ENCODE measurements at regions not wholly inside any gene's neighbourhood (a gene's known extent, or its start where the extent isn't known, plus 50 kb on each side); places are given as distances from the start of the nearest gene placed in this dataset.

- in situ Hi-C loops (cut with MboI) (no loop called here), intact Hi-C loops (cut with micrococcal nuclease; ENCODE audit: unreplicated experiment) (loop anchor here (5.0 kb wide), 2 partner anchors 38 to 57 kb away; no protein-coding TSS in a partner anchor)
- FAIRE-seq (no peak), ATAC-seq (no peak), DNase-seq (ENCODE audit: low read depth, low spot score) (no peak)
- no peaks in the 10 kb centered on the region for H4K20me1 ChIP-seq (ENCODE audit: control insufficient read depth, insufficient read depth)
- no peak overlapping the region for H3K27ac ChIP-seq (ENCODE audit: control insufficient read depth, insufficient read depth)
- H3K27me3 ChIP-seq (replicated peaks in 1 of 2; ENCODE audit: control insufficient read depth in 2 of 2, insufficient read depth in 2 of 2, low read length in 1 of 2) = no peaks in the 10 kb centered on the region
- ChIA-PET SMC1A (ENCODE audit: uncharacterized antibody, unreplicated experiment) (interaction anchor here (1.1 kb wide), 1 partner anchor 56 kb away, joined by 3 read pairs; no protein-coding TSS in a partner anchor), CTCF (interaction anchor here (0.9 to 1.2 kb wide), 2 partner anchors 19 to 282 kb away, joined by 3 to 4 read pairs; no protein-coding TSS in a partner anchor), RAD21 (ENCODE audit: unreplicated experiment) (interaction anchor here (1.0 kb wide), 1 partner anchor 56 kb away, joined by 3 read pairs; no protein-coding TSS in a partner anchor), POLR2A (no interaction called here)
- H3K4me3 ChIP-seq = no peak overlapping the region
- WGBS (ENCODE audit: insufficient coverage, insufficient replicate concordance, low lambda C conversion rate, missing lambda C conversion rate) = 93% methylated on average over 8 of the region's 9 CpGs
- H3K4me1 ChIP-seq (ENCODE audit: control insufficient read depth, insufficient read depth, low read length) = peaks cover 41% of the 10 kb centered on the region
- no peak overlapping the region for H3K9ac ChIP-seq (ENCODE audit: control insufficient read depth, insufficient read depth, low read length)
- TF ChIP-seq EZH2 (IDR thresholded peaks at IDR 0.05; ENCODE audit: borderline replicate concordance, control insufficient read depth, low read depth, low read length) (no peak), JUNB (IDR thresholded peaks at IDR 0.05) (no peak)
- H3K79me2 ChIP-seq (ENCODE audit: control insufficient read depth, insufficient read depth, low read length) = peaks cover 40% of the 10 kb centered on the region
- H3K9me3 ChIP-seq (replicated peaks; ENCODE audit: control insufficient read depth, insufficient read depth, low read length) = no peaks in the 10 kb centered on the region
- H3K4me2 ChIP-seq (ENCODE audit: control insufficient read depth, insufficient read depth) = no peak overlapping the region
- no TSS peak for BruUV-seq (replicated peaks)
- H3K36me3 ChIP-seq (ENCODE audit: control insufficient read depth in 2 of 2, insufficient read depth in 2 of 2, low read length in 1 of 2) = peaks cover 15 to 34% of the 10 kb centered on the region in 2 experiments
- H2AFZ ChIP-seq (ENCODE audit: control insufficient read depth, low read depth, low read length) = no peak overlapping the region
Measured at GRCh38 chr12:124489915-124490583, 77.4 kb downstream of the NCOR2 start.

GRCh38 chr12:124489220-124489619 lies 78.2 kb downstream of the NCOR2 start:
- WGBS (ENCODE audit: insufficient coverage, insufficient replicate concordance, low lambda C conversion rate, missing lambda C conversion rate) = 57% methylated on average over 6 of the region's 6 CpGs
- intact Hi-C loops (cut with micrococcal nuclease; ENCODE audit: unreplicated experiment) (no loop called here), in situ Hi-C loops (cut with MboI) (no loop called here)
- FAIRE-seq (no peak), DNase-seq (ENCODE audit: low read depth, low spot score) (no peak), ATAC-seq (no peak)
- no TSS peak for BruUV-seq (replicated peaks)
- ChIA-PET SMC1A (ENCODE audit: uncharacterized antibody, unreplicated experiment) (interaction anchor here (0.7 to 0.9 kb wide), 3 partner anchors 11 to 45 kb away, joined by 3 to 5 read pairs (median 3); no protein-coding TSS in a partner anchor), CTCF (interaction anchor here (0.9 kb wide), 1 partner anchor 283 kb away, joined by 3 read pairs; no protein-coding TSS in a partner anchor), RAD21 (ENCODE audit: unreplicated experiment) (interaction anchor here (0.9 to 1.0 kb wide), 2 partner anchors 32 to 57 kb away, joined by 3 read pairs; no protein-coding TSS in a partner anchor), POLR2A (no interaction called here)
- no peaks in the 10 kb centered on the region for H3K27me3 ChIP-seq (replicated peaks in 1 of 2; ENCODE audit: control insufficient read depth in 2 of 2, insufficient read depth in 2 of 2, low read length in 1 of 2)
- H3K4me3 ChIP-seq = no peak overlapping the region
- H3K9ac ChIP-seq (ENCODE audit: control insufficient read depth, insufficient read depth, low read length) = no peak overlapping the region
- no peak overlapping the region for H2AFZ ChIP-seq (ENCODE audit: control insufficient read depth, low read depth, low read length)
- no peak overlapping the region for H3K4me2 ChIP-seq (ENCODE audit: control insufficient read depth, insufficient read depth)
- no peaks in the 10 kb centered on the region for H4K20me1 ChIP-seq (ENCODE audit: control insufficient read depth, insufficient read depth)
- peaks cover 41% of the 10 kb centered on the region for H3K4me1 ChIP-seq (ENCODE audit: control insufficient read depth, insufficient read depth, low read length)
- H3K79me2 ChIP-seq (ENCODE audit: control insufficient read depth, insufficient read depth, low read length) = peaks cover 34% of the 10 kb centered on the region
- H3K27ac ChIP-seq (ENCODE audit: control insufficient read depth, insufficient read depth) = no peak overlapping the region
- H3K9me3 ChIP-seq (replicated peaks; ENCODE audit: control insufficient read depth, insufficient read depth, low read length) = no peaks in the 10 kb centered on the region
- TF ChIP-seq IRF5 (IDR thresholded peaks at IDR 0.05; ENCODE audit: borderline replicate concordance) = no peak
- H3K36me3 ChIP-seq (ENCODE audit: control insufficient read depth in 2 of 2, insufficient read depth in 2 of 2, low read length in 1 of 2) = peaks cover 15 to 39% of the 10 kb centered on the region in 2 experiments; a peak in 3 of 4 replicates

All from GM12878 (cell line).